GM19035 (cell line): ENCODE measurements at regions not wholly inside any gene's neighbourhood (a gene's known extent, or its start where the extent isn't known, plus 50 kb on each side); places are given as distances from the start of the nearest gene placed in this dataset.

Source experiments
- ATAC-seq: cut with Tn5 transposase; IDR thresholded peaks from one replicate; pipeline ENCODE4 v1.9.1; 2021; ENCODE audit not compliant: unreplicated experiment

GRCh38 chr2:186274936-186275575 lies 211.0 kb upstream of the ZC3H15 start:
- ATAC-seq = no peak

- ATAC-seq = no peak
Observed at GRCh38 chr2:186276909-186277308, 209.2 kb upstream of the ZC3H15 start.

- no peak for ATAC-seq
Observed at GRCh38 chr2:186281726-186282125, 204.3 kb upstream of the ZC3H15 start.

- ATAC-seq = no peak
Observed at GRCh38 chr2:186294248-186294888, 191.7 kb upstream of the ZC3H15 start.

GRCh38 chr2:186299610-186300009 lies 186.4 kb upstream of the ZC3H15 start:
- no peak for ATAC-seq

- no peak for ATAC-seq
Observed at GRCh38 chr2:186302263-186302662, 183.8 kb upstream of the ZC3H15 start.

- no peak for ATAC-seq
Observed at GRCh38 chr2:186303091-186303490, 183.0 kb upstream of the ZC3H15 start.

- ATAC-seq = no peak
Observed at GRCh38 chr2:186304064-186304463, 182.0 kb upstream of the ZC3H15 start.

GRCh38 chr2:186306754-186307153 lies 179.3 kb upstream of the ZC3H15 start:
- no peak for ATAC-seq

- ATAC-seq = no peak
Observed at GRCh38 chr2:186307871-186308270, 178.2 kb upstream of the ZC3H15 start.

- ATAC-seq = no peak
Observed at GRCh38 chr2:186308347-186308746, 177.7 kb upstream of the ZC3H15 start.

- no peak for ATAC-seq
Observed at GRCh38 chr2:186309901-186310300, 176.2 kb upstream of the ZC3H15 start.

GRCh38 chr2:186319105-186319504 lies 167.0 kb upstream of the ZC3H15 start:
- no peak for ATAC-seq

GRCh38 chr2:186325827-186326535 lies 160.1 kb upstream of the ZC3H15 start:
- ATAC-seq = no peak

- peak; percentile 53 for ATAC-seq
Observed at GRCh38 chr2:186327251-186327868, 158.7 kb upstream of the ZC3H15 start.

GRCh38 chr2:186328838-186329237 lies 157.2 kb upstream of the ZC3H15 start:
- no peak for ATAC-seq

GRCh38 chr2:186330050-186330449 lies 156.0 kb upstream of the ZC3H15 start:
- no peak for ATAC-seq

GRCh38 chr2:186339716-186340115 lies 146.3 kb upstream of the ZC3H15 start:
- ATAC-seq = no peak

- no peak for ATAC-seq
Observed at GRCh38 chr2:186342029-186342428, 144.0 kb upstream of the ZC3H15 start.

GRCh38 chr2:186345745-186346144 lies 140.3 kb upstream of the ZC3H15 start:
- no peak for ATAC-seq

- no peak for ATAC-seq
Observed at GRCh38 chr2:186346216-186346615, 139.8 kb upstream of the ZC3H15 start.

- ATAC-seq = no peak
Observed at GRCh38 chr2:186347472-186347871, 138.6 kb upstream of the ZC3H15 start.
